ENCODE measurements at regions not wholly inside any gene's neighbourhood (a gene's known extent, or its start where the extent isn't known, plus 50 kb on each side); places are given as distances from the start of the nearest gene placed in this dataset.

DNA sequence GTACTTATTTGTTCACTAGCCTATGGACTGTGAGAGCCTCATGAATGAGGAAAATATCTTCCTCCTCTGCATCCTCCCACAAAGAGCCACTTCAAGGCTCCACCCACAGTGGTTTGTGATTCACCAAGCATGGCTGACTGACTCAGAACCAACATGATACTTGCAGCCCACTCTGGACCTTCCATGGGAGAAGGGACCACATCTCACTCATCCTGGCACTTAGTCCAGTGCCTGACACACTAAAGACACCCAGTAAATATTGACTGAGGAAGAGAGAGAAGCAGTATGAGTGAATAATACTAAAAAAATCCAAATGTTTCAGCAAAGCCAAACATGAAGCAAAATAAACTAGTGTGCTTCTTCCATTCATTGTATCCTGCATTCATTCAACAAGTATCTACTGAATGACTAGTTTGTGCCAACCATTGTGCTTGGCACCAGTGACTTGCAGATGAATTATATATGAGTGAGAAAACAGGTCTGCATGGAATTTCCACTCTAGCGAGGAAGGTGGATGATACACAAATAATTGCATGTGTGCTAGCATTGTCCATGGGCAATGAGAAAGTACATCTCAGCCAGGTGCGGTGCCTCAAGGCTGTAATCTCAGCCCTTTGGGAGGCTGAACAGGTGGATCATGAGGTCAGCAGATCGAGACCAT lies 54.9 kb upstream of the BLID start:
- Histone ChIP-seq H3K4me3 (ENCODE audit: low read depth, low read length) (no peak overlapping the region), H3K27ac (peak overlapping the region; percentile 53), H3K27me3 (replicated peaks) (no peaks in the 10 kb centered on the region), H3K36me3 (replicated peaks) (peaks cover 69% of the 10 kb centered on the region)
- in situ Hi-C loops (cut with HindIII; ENCODE audit: low pct_ligation_motif_present, low sequenced_read_pairs), result no loop called here
- DNase-seq, result peak; percentile 83
- TF ChIP-seq, protein P1, sequence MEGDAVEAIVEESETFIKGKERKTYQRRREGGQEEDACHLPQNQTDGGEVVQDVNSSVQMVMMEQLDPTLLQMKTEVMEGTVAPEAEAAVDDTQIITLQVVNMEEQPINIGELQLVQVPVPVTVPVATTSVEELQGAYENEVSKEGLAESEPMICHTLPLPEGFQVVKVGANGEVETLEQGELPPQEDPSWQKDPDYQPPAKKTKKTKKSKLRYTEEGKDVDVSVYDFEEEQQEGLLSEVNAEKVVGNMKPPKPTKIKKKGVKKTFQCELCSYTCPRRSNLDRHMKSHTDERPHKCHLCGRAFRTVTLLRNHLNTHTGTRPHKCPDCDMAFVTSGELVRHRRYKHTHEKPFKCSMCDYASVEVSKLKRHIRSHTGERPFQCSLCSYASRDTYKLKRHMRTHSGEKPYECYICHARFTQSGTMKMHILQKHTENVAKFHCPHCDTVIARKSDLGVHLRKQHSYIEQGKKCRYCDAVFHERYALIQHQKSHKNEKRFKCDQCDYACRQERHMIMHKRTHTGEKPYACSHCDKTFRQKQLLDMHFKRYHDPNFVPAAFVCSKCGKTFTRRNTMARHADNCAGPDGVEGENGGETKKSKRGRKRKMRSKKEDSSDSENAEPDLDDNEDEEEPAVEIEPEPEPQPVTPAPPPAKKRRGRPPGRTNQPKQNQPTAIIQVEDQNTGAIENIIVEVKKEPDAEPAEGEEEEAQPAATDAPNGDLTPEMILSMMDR (IDR thresholded peaks at IDR 0.05; ENCODE audit: low read depth, low read length, missing control alignments), result no peak

DNA sequence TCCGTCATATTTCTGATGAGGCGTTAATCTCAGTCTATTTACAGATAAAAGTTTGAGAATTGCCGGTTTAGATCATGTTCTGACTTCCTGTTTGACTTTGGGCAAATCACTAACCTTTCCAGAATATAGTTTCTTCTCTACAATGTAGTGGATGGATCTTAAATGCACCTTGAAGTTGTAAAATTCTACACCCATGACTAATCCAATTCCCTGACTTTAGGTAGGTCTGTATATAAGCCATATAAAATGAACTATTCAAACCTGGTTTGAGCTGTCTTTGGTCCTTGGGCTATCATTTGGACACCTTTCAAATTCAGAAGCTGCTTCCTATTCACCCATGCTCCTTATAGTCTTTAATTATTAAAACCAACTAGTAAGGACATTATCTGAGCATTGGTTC lies 52.2 kb upstream of the BLID start:
- DNase-seq, result no peak
- in situ Hi-C loops (cut with HindIII; ENCODE audit: low pct_ligation_motif_present, low sequenced_read_pairs), result no loop called here
- Histone ChIP-seq H3K27me3 (replicated peaks) (no peaks in the 10 kb centered on the region), H3K36me3 (replicated peaks) (peaks cover 70% of the 10 kb centered on the region), H3K4me3 (ENCODE audit: low read depth, low read length) (no peak overlapping the region), H3K27ac (no peak overlapping the region)
- TF ChIP-seq, protein P1 (IDR thresholded peaks at IDR 0.05; ENCODE audit: low read depth, low read length, missing control alignments), result no peak

DNA sequence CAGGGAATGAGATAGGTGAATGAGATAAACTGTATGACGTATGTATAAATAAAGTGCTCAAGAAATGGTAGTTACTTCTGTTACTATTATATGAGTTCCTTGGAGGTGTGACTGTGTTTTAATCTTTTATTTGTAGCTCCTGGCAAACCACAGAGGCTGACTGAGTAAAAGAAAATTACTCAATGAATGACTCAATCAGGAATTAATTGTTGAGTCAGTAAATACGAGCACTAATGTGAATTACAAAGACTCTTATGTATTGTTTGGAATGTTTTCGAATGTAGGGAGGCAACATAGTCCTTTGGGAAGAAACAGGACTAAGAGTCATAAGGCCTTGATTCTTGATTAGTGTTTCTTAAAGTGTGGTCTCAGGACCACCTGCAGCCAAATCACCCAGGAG lies 51.1 kb upstream of the BLID start:
- in situ Hi-C loops (cut with HindIII; ENCODE audit: low pct_ligation_motif_present, low sequenced_read_pairs), result no loop called here
- TF ChIP-seq, protein P1 (IDR thresholded peaks at IDR 0.05; ENCODE audit: low read depth, low read length, missing control alignments), result no peak
- Histone ChIP-seq H3K36me3 (replicated peaks) (peaks cover 70% of the 10 kb centered on the region), H3K27me3 (replicated peaks) (no peaks in the 10 kb centered on the region), H3K27ac (peak overlapping the region; percentile 70), H3K4me3 (ENCODE audit: low read depth, low read length) (no peak overlapping the region)
- no peak for DNase-seq

DNA sequence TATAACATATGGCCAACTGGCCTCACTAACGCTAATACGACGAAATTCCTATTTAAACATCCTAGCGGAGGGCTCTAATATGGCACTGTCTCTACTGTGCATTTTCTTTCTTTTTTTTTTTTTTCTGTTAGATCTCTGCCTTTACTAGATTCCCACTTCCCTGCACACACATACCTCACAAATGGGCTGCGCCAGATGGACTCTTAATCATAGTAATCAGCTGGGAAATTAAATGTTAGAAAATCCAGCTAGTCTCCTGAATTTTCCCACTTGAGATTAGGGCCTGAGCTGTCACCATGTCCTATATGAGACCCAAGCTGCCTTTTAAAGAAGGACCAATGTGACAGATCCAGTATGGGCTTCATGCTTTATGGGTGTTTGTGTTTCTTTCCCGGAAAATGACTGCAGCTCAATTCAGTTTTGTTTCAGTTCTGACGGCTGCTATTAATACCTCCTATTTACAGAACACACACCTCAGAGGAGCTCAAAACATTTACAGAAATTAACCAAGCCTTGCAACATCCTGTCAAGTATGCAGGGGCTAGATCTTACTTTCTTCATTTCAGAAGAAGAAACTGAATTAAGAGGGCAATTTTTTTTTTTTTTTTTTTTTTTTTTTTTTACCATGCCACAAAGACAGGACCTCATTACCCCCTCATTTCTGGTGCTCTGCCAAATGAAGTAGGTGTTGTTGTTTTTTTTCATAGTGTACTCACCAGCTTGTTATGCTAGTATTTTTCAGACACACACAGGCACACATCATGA lies 49.8 kb upstream of the BLID start:
- H3K27ac ChIP-seq, result peak overlapping the region; percentile 29
- H3K27me3 ChIP-seq (replicated peaks), result no peaks in the 10 kb centered on the region
- H3K36me3 ChIP-seq (replicated peaks), result peaks cover 73% of the 10 kb centered on the region
- TF ChIP-seq, protein P1 (IDR thresholded peaks at IDR 0.05; ENCODE audit: low read depth, low read length, missing control alignments), result no peak
- no peak for DNase-seq
- H3K4me3 ChIP-seq (ENCODE audit: low read depth, low read length), result no peak overlapping the region
- in situ Hi-C loops (cut with HindIII; ENCODE audit: low pct_ligation_motif_present, low sequenced_read_pairs), result no loop called here
